Neural crest cell (in vitro differentiated cells): ENCODE measurements at regions not wholly inside any gene's neighbourhood (a gene's known extent, or its start where the extent isn't known, plus 50 kb on each side); places are given as distances from the start of the nearest gene placed in this dataset.
"Not testable (repeated sequence)": the region's sequence is repeated elsewhere in the genome, so short reads cannot be mapped to it uniquely, and the experiment has no call there.

ENCODE experiments used
- DNase-seq: peaks from one replicate; pipeline ENCODE4 v3.0.0; 2021; ENCODE audit warnings: low read depth, mixed read lengths, low spot score
- H3K27ac Mint-ChIP-seq: one replicate; pipeline ENCODE4 v1.8.0; 2021; ENCODE audit warnings: mild to moderate bottlenecking, mixed read lengths; ENCODE audit not compliant: unreplicated experiment
- H3K27me3 Mint-ChIP-seq: 2 replicates; pipeline ENCODE4 v1.8.0; 2021; ENCODE audit warnings: low read depth, mild to moderate bottlenecking, mixed read lengths
- H3K36me3 Mint-ChIP-seq: 2 replicates; pipeline ENCODE4 v1.8.0; 2021; ENCODE audit warnings: low read depth, mild to moderate bottlenecking, mixed read lengths
- H3K4me1 Mint-ChIP-seq: 2 replicates; pipeline ENCODE4 v1.8.0; 2021; ENCODE audit warnings: mixed read lengths
- H3K4me3 Mint-ChIP-seq: one replicate; pipeline ENCODE4 v1.8.0; 2021; ENCODE audit warnings: mild to moderate bottlenecking, mixed read lengths
- H3K9me3 Mint-ChIP-seq: 2 replicates; pipeline ENCODE4 v1.8.0; 2021; ENCODE audit warnings: mixed read lengths
- CTCF ChIP-seq: fragments of 200-600 bp; sonication (generic); conservative IDR thresholded peaks from 2 replicates; pipeline ENCODE4 v1.5.0; 2021; ENCODE audit warnings: antibody characterized with exemption, mild to moderate bottlenecking

- no peak overlapping the region for H3K27ac Mint-ChIP-seq
- H3K9me3 Mint-ChIP-seq, result peaks cover 11% of the 10 kb centered on the region
- peaks cover 2% of the 10 kb centered on the region for H3K36me3 Mint-ChIP-seq
- H3K4me1 Mint-ChIP-seq, result no peaks in the 10 kb centered on the region
- no peak for DNase-seq
- H3K27me3 Mint-ChIP-seq, result no peaks in the 10 kb centered on the region
- H3K4me3 Mint-ChIP-seq, result no peak overlapping the region
- no peak for TF ChIP-seq CTCF
These were observed 194.4 kb downstream of the RPIA start for GRCh38 chr2:88885679-88886416.

GRCh38 chr2:88887466-88887865 is 196.0 kb downstream of the RPIA start:
- DNase-seq, result not testable (repeated sequence)

DNA sequence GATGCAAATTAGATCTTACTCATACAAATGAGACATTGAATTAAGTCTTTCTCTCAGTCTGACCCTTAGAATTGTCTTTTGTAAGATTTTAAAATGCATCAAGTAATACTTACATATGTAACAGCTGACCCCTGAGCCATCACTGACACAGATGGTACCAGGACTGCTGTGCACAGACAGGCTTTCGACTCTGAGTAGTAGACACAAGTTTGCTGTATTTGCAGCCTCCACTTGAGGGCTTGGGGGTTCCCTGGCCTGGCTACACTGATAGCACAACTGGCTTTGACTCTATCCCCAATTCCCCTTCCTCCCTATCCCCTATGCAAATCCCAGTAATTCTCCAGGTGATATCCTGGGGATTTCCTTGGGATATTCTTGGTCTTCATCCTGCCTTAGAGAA is 200.7 kb downstream of the RPIA start:
- Mint-ChIP-seq H3K9me3 (peaks cover 8% of the 10 kb centered on the region), H3K27me3 (no peaks in the 10 kb centered on the region), H3K27ac (no peak overlapping the region), H3K36me3 (no peaks in the 10 kb centered on the region), H3K4me3 (no peak overlapping the region), H3K4me1 (no peaks in the 10 kb centered on the region)
- no peak for TF ChIP-seq CTCF
- DNase-seq, result no peak

More at GRCh38 chr2:88887466-88887865, 196.0 kb downstream of the RPIA start:
- H3K27me3 Mint-ChIP-seq, H3K4me1 Mint-ChIP-seq, H3K4me3 Mint-ChIP-seq, H3K27ac Mint-ChIP-seq, H3K36me3 Mint-ChIP-seq: not testable (repeated sequence)
- H3K9me3 Mint-ChIP-seq, result peaks cover 11% of the 10 kb centered on the region

DNA sequence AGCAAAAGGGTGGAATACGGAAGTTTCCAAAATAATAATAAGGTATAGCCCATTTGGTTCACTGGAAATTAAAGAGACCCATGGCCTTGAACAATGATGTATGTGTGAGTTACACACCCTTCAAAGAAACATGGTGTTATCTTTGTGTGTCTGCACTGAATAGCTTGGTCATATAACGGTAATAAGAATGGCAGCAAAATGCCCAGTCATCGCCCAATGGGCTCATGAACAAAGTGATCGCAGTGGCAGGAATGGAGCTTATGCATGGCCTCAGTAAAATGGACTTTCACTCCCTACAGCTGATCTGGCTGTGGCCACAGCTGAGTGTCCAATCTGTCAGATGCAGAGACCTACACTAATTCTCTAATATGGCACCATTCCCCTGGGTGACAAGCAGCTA is 201.3 kb downstream of the RPIA start:
- H3K4me1 Mint-ChIP-seq, result no peaks in the 10 kb centered on the region
- H3K27ac Mint-ChIP-seq, result no peak overlapping the region
- DNase-seq, result no peak
- H3K27me3 Mint-ChIP-seq, result no peaks in the 10 kb centered on the region
- no peaks in the 10 kb centered on the region for H3K36me3 Mint-ChIP-seq
- H3K9me3 Mint-ChIP-seq, result peaks cover 7% of the 10 kb centered on the region
- H3K4me3 Mint-ChIP-seq, result no peak overlapping the region
- TF ChIP-seq CTCF, result no peak

GRCh38 chr2:88896971-88897370 is 205.5 kb downstream of the RPIA start:
- Mint-ChIP-seq H3K4me3 (no peak overlapping the region), H3K27ac (no peak overlapping the region), H3K9me3 (peaks cover 11% of the 10 kb centered on the region), H3K27me3 (no peaks in the 10 kb centered on the region), H3K36me3 (no peaks in the 10 kb centered on the region), H3K4me1 (no peaks in the 10 kb centered on the region)
- no peak for DNase-seq
- no peak for TF ChIP-seq CTCF

GRCh38 chr2:88897715-88898114 is 206.2 kb downstream of the RPIA start:
- TF ChIP-seq CTCF, result no peak
- Mint-ChIP-seq H3K27ac (no peak overlapping the region), H3K9me3 (peaks cover 11% of the 10 kb centered on the region), H3K4me1 (no peaks in the 10 kb centered on the region), H3K36me3 (no peaks in the 10 kb centered on the region), H3K27me3 (no peaks in the 10 kb centered on the region), H3K4me3 (no peak overlapping the region)
- DNase-seq, result no peak
